GM12878 (cell line): ENCODE measurements at regions not wholly inside any gene's neighbourhood (a gene's known extent, or its start where the extent isn't known, plus 50 kb on each side); places are given as distances from the start of the nearest gene placed in this dataset.

Experiments used
- CEBPB ChIP-seq, 2 experiments: fragments of 150-350 bp in 1 of 2; IDR thresholded peaks; 2 replicates each; pipeline ENCODE4 v1.6.1; 2012 to 2014; ENCODE audit warnings: low read depth in 2 of 2, low read length in 2 of 2, borderline replicate concordance in 1 of 2, inconsistent platforms in 1 of 2
- SUZ12 ChIP-seq: fragments of 200-600 bp; sonication (generic); IDR thresholded peaks from one replicate; pipeline ENCODE4 v1.6.1; 2018; ENCODE audit warnings: antibody characterized with exemption, mild to moderate bottlenecking; ENCODE audit not compliant: unreplicated experiment

- TF ChIP-seq CEBPB (IDR thresholded peaks at IDR 0.05; ENCODE audit: borderline replicate concordance in 1 of 2, low read depth in 2 of 2, low read length in 2 of 2): no peak
- TF ChIP-seq SUZ12: no peak
These were observed 506.8 kb upstream of the AUTS2 start for GRCh38 chr7:69091521-69091920.
